Ovary (tissue), 3 donors: ENCODE measurements at regions not wholly inside any gene's neighbourhood (a gene's known extent, or its start where the extent isn't known, plus 50 kb on each side); places are given as distances from the start of the nearest gene placed in this dataset.

Source experiments
- EP300 ChIP-seq: sonication (generic); formaldehyde crosslinking; IDR thresholded peaks from one replicate; pipeline ENCODE4 v1.6.1; 2017; ENCODE audit warnings: antibody characterized with exemption
- POLR2A ChIP-seq: fragments of 450-650 bp; IDR thresholded peaks from one replicate; pipeline ENCODE4 v1.6.1; 2017; ENCODE audit warnings: antibody characterized with exemption, mild to moderate bottlenecking, moderate library complexity
- TF ChIP-seq, protein P1 (sequence below), 3 donors: fragments of 450-650 bp in 2 of 3; fragments of 200-600 bp in 1 of 3; IDR thresholded peaks; one replicate each; pipeline versions ENCODE4 v1.5.1 to v1.8.0; 2016 to 2022; ENCODE audit warnings: antibody characterized with exemption in 3 of 3, mild to moderate bottlenecking in 1 of 3
- donor health status: DM: no; HTN: no; CAD: no.

DNA sequence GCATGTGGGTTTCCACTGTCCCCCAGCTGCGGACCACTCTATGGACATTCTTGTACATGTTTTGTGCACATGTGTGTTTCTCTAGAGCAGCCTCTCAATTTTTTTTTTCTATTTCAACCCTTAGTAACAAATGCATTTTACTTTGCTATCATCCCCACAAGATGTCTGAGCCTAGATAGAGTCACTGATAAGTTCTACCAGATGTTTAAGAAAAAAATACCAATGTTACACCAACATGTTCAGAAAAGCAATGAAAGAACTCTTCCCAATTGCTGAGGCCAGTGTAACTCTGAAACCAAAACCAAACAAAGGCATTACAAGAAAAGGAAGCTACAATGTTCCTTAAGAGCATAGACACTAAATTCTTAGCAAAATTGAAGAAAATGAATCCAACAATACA lies 218.5 kb downstream of the CXCL12 start:
- TF ChIP-seq POLR2A (no peak), EP300 (no peak)
- TF ChIP-seq, protein P1, sequence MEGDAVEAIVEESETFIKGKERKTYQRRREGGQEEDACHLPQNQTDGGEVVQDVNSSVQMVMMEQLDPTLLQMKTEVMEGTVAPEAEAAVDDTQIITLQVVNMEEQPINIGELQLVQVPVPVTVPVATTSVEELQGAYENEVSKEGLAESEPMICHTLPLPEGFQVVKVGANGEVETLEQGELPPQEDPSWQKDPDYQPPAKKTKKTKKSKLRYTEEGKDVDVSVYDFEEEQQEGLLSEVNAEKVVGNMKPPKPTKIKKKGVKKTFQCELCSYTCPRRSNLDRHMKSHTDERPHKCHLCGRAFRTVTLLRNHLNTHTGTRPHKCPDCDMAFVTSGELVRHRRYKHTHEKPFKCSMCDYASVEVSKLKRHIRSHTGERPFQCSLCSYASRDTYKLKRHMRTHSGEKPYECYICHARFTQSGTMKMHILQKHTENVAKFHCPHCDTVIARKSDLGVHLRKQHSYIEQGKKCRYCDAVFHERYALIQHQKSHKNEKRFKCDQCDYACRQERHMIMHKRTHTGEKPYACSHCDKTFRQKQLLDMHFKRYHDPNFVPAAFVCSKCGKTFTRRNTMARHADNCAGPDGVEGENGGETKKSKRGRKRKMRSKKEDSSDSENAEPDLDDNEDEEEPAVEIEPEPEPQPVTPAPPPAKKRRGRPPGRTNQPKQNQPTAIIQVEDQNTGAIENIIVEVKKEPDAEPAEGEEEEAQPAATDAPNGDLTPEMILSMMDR (IDR thresholded peaks at IDR 0.05) = no peak
